ENCODE measurements at regions not wholly inside any gene's neighbourhood (a gene's known extent, or its start where the extent isn't known, plus 50 kb on each side); places are given as distances from the start of the nearest gene placed in this dataset.

DNA sequence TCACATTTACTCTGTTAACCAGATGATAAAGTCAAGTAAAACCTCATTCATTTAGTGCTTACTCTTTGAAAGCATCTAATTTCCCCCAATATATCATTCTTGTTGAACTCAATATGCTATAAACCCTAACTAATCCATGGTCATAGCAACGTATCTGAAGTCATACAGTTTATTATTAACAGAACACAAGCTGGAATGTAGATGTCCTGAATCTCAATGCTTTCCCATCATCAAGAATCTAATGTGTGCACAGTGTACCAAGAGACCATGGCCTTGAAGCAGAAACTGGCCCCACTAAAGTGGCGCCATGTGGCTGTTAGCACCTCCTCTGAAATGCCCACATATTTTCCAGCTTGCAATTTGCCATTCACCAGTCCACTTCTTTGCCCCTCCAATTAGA lies 245.8 kb downstream of the SOX9 start:
- no peak for TF ChIP-seq POLR2A (IDR thresholded peaks at IDR 0.05)
- no peak for TF ChIP-seq CTCF (IDR thresholded peaks at IDR 0.05)

Measured in thyroid gland (tissue), 4 donors.